Nephron (organoid): ENCODE measurements at regions not wholly inside any gene's neighbourhood (a gene's known extent, or its start where the extent isn't known, plus 50 kb on each side); places are given as distances from the start of the nearest gene placed in this dataset.

Experiments
- H3K27ac Mint-ChIP-seq, 3 experiments: 2 replicates each; pipeline ENCODE4 v1.8.0; 2020; ENCODE audit warnings: mixed read lengths in 3 of 3, mild to moderate bottlenecking in 2 of 3, moderate library complexity in 1 of 3
- H3K27me3 Mint-ChIP-seq: 2 replicates; pipeline ENCODE4 v1.8.0; 2021; ENCODE audit warnings: low read depth, mild to moderate bottlenecking, moderate library complexity, mixed read lengths
- H3K36me3 Mint-ChIP-seq: 2 replicates; pipeline ENCODE4 v1.8.0; 2020; ENCODE audit warnings: low read depth, mixed read lengths
- H3K4me1 Mint-ChIP-seq: 2 replicates; pipeline ENCODE4 v1.8.0; 2020; ENCODE audit warnings: mixed read lengths
- H3K4me3 Mint-ChIP-seq, 3 experiments: 2 replicates each; pipeline ENCODE4 v1.8.0; 2020; ENCODE audit warnings: mild to moderate bottlenecking in 3 of 3, mixed read lengths in 3 of 3, moderate library complexity in 2 of 3
- H3K9me3 Mint-ChIP-seq: 2 replicates; pipeline ENCODE4 v1.8.0; 2020; ENCODE audit warnings: mixed read lengths
- TF ChIP-seq, protein P1 (sequence below), 3 experiments: fragments of 200-600 bp; sonication (generic); IDR thresholded peaks; one replicate each; pipeline ENCODE4 v1.5.0; 2021; ENCODE audit warnings: antibody characterized with exemption in 3 of 3; ENCODE audit not compliant: unreplicated experiment in 3 of 3

DNA sequence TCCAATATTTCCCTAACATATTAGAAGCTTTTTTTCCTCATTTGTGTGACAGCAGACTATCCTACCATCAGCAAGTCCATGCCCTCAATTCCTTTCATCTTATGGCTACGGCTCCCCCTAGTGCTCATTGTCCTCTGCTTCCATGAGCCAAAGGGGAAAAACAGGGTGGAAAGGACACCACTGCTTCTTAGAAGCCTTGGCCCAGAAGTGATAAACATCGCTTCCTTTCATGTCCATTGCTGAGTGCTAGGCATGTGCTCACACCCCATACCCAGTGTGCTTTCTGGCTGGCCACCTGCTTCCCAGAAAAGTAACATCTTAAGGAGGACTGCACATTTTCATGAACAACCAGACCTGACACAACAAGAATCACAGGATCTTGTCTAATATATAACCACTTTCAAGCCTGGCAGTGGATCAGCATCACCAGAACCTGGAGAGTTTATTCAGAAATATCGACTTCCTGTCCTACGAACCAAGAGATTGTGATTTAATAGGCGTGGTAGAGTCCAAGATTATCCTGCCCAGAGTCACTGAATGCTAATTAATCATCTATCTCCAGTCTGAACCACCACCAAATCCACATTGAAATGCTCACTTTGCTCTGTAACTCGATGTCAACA is 650.5 kb upstream of the SORCS1 start:
- Mint-ChIP-seq H3K27me3 (peaks cover 8% of the 10 kb centered on the region), H3K27ac (peak overlapping the region; percentile 65 to 85 (median 81)), H3K36me3 (no peaks in the 10 kb centered on the region), H3K9me3 (no peaks in the 10 kb centered on the region), H3K4me3 (no peak overlapping the region), H3K4me1 (peaks cover 7% of the 10 kb centered on the region)
- TF ChIP-seq, protein P1, sequence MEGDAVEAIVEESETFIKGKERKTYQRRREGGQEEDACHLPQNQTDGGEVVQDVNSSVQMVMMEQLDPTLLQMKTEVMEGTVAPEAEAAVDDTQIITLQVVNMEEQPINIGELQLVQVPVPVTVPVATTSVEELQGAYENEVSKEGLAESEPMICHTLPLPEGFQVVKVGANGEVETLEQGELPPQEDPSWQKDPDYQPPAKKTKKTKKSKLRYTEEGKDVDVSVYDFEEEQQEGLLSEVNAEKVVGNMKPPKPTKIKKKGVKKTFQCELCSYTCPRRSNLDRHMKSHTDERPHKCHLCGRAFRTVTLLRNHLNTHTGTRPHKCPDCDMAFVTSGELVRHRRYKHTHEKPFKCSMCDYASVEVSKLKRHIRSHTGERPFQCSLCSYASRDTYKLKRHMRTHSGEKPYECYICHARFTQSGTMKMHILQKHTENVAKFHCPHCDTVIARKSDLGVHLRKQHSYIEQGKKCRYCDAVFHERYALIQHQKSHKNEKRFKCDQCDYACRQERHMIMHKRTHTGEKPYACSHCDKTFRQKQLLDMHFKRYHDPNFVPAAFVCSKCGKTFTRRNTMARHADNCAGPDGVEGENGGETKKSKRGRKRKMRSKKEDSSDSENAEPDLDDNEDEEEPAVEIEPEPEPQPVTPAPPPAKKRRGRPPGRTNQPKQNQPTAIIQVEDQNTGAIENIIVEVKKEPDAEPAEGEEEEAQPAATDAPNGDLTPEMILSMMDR (IDR thresholded peaks at IDR 0.05; ENCODE audit: unreplicated experiment in 3 of 3) = peak; percentile 49 to 78 (median 63)

GRCh38 chr10:107813451-107814162 is 649.1 kb upstream of the SORCS1 start:
- H3K27ac Mint-ChIP-seq = peak overlapping the region; percentile 58 to 77 (median 69)
- peaks cover 3% of the 10 kb centered on the region for H3K27me3 Mint-ChIP-seq
- H3K36me3 Mint-ChIP-seq = no peaks in the 10 kb centered on the region
- no peak overlapping the region for H3K4me3 Mint-ChIP-seq
- H3K9me3 Mint-ChIP-seq = no peaks in the 10 kb centered on the region
- H3K4me1 Mint-ChIP-seq = peaks cover 7% of the 10 kb centered on the region
- TF ChIP-seq, protein P1 (IDR thresholded peaks at IDR 0.05; ENCODE audit: unreplicated experiment in 3 of 3) = no peak

- Mint-ChIP-seq H3K36me3 (no peaks in the 10 kb centered on the region), H3K27ac (no peak overlapping the region), H3K27me3 (no peaks in the 10 kb centered on the region), H3K9me3 (no peaks in the 10 kb centered on the region), H3K4me3 (no peak overlapping the region), H3K4me1 (peaks cover 12% of the 10 kb centered on the region)
- TF ChIP-seq, protein P1 (IDR thresholded peaks at IDR 0.05; ENCODE audit: unreplicated experiment in 3 of 3) = no peak
Measured at GRCh38 chr10:107809889-107810288, 645.4 kb upstream of the SORCS1 start.

DNA sequence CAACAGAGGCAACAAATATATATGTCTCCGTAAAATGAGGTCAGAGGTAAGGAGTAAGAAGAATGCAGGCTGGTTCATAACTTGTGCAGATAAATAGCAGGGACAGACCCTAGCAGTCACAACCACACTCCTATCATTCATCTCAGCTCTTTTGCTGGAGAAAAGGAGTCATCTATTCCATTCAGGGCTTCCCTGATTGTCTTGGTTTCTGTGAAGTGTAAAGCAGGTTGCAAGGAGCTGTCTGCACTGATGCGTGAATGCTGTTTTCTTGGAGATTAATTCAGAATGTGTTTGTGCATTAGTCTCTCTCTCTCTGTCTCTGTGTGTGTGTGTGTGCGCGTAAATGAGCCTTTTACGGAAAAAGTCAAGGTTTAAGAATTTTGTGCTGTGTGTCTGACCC is 643.3 kb upstream of the SORCS1 start:
- Mint-ChIP-seq H3K27ac (peak overlapping the region in 2 of 3 experiments; percentile 9 to 49), H3K9me3 (no peaks in the 10 kb centered on the region), H3K4me1 (peaks cover 4% of the 10 kb centered on the region), H3K4me3 (no peak overlapping the region), H3K36me3 (no peaks in the 10 kb centered on the region), H3K27me3 (no peaks in the 10 kb centered on the region)
- TF ChIP-seq, protein P1 (IDR thresholded peaks at IDR 0.05; ENCODE audit: unreplicated experiment in 3 of 3) = no peak

DNA sequence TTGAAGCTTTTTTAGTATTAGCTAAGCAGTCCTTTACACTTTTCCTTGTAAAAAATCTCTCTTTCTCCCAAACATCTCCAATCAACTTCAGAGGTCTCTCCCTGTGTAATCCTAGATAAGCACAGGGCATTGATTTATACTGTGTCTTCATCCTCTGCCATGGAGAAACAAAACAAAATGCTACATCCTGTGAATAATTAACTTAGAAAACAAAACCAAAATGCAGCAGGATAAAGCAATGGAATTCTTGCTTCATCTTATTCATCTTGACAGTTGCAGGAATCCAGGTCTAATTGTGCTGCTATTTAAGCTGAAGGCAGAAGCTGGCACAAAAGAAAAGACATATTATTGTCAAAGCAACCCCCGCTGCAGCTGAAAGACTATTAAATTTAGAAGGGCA is 641.5 kb upstream of the SORCS1 start:
- H3K9me3 Mint-ChIP-seq = no peaks in the 10 kb centered on the region
- peak overlapping the region in 2 of 3 experiments; percentile 8 to 27 for H3K27ac Mint-ChIP-seq
- no peaks in the 10 kb centered on the region for H3K36me3 Mint-ChIP-seq
- peaks cover 4% of the 10 kb centered on the region for H3K4me1 Mint-ChIP-seq
- TF ChIP-seq, protein P1 (IDR thresholded peaks at IDR 0.05; ENCODE audit: unreplicated experiment in 3 of 3) = no peak
- no peaks in the 10 kb centered on the region for H3K27me3 Mint-ChIP-seq
- no peak overlapping the region for H3K4me3 Mint-ChIP-seq
